ENCODE measurements at regions not wholly inside any gene's neighbourhood (a gene's known extent, or its start where the extent isn't known, plus 50 kb on each side); places are given as distances from the start of the nearest gene placed in this dataset.

- no peak for TF ChIP-seq CTCF (IDR thresholded peaks at IDR 0.05; ENCODE audit: unreplicated experiment in 3 of 3)
- no peaks in the 10 kb centered on the region for H3K36me3 Mint-ChIP-seq (ENCODE audit: low read depth)
- H3K27ac Mint-ChIP-seq = no peak overlapping the region
- H3K27me3 Mint-ChIP-seq (ENCODE audit: low read depth) = no peaks in the 10 kb centered on the region
- H3K9me3 Mint-ChIP-seq = no peaks in the 10 kb centered on the region
- H3K4me1 Mint-ChIP-seq = no peaks in the 10 kb centered on the region
- no peak overlapping the region for H3K4me3 Mint-ChIP-seq
These were observed 918.6 kb downstream of the KCNMA1 start for GRCh38 chr10:76719006-76719405.

DNA sequence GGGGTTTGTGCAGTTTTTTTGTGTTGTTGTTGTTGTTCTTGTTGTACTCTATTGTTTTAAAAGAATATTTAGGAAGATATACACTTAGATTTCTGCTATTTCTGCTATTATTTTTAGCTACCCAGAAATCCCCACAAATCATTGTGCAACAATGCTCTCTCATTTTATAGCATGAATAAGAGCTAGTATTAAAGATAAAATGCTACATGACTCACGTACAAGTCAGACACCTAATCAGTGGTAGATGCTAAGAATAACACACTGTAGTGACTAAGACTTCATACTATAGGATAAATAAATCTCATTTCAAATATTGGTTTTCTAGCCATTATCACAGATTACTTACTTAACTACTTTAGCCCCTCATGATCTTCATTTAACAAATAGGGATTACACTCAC lies 920.5 kb downstream of the KCNMA1 start:
- no peaks in the 10 kb centered on the region for H3K4me1 Mint-ChIP-seq
- TF ChIP-seq CTCF (IDR thresholded peaks at IDR 0.05; ENCODE audit: unreplicated experiment in 3 of 3) = no peak
- H3K9me3 Mint-ChIP-seq = peaks cover 5% of the 10 kb centered on the region
- no peak overlapping the region for H3K4me3 Mint-ChIP-seq
- peaks cover 2% of the 10 kb centered on the region for H3K27me3 Mint-ChIP-seq (ENCODE audit: low read depth)
- H3K27ac Mint-ChIP-seq = no peak overlapping the region
- H3K36me3 Mint-ChIP-seq (ENCODE audit: low read depth) = no peaks in the 10 kb centered on the region

- TF ChIP-seq CTCF (IDR thresholded peaks at IDR 0.05; ENCODE audit: unreplicated experiment in 3 of 3) = no peak
- peaks cover 31% of the 10 kb centered on the region for H3K9me3 Mint-ChIP-seq
- H3K36me3 Mint-ChIP-seq (ENCODE audit: low read depth) = no peaks in the 10 kb centered on the region
- H3K4me1 Mint-ChIP-seq = no peaks in the 10 kb centered on the region
- H3K4me3 Mint-ChIP-seq = no peak overlapping the region
- peaks cover 6% of the 10 kb centered on the region for H3K27me3 Mint-ChIP-seq (ENCODE audit: low read depth)
- H3K27ac Mint-ChIP-seq = no peak overlapping the region
These were observed 926.2 kb downstream of the KCNMA1 start for GRCh38 chr10:76711222-76711997.

- peaks cover 10% of the 10 kb centered on the region for H3K9me3 Mint-ChIP-seq
- H3K4me3 Mint-ChIP-seq = no peak overlapping the region
- H3K27me3 Mint-ChIP-seq (ENCODE audit: low read depth) = no peaks in the 10 kb centered on the region
- H3K27ac Mint-ChIP-seq = no peak overlapping the region
- no peaks in the 10 kb centered on the region for H3K36me3 Mint-ChIP-seq (ENCODE audit: low read depth)
- no peaks in the 10 kb centered on the region for H3K4me1 Mint-ChIP-seq
- no peak for TF ChIP-seq CTCF (IDR thresholded peaks at IDR 0.05; ENCODE audit: unreplicated experiment in 3 of 3)
These were observed 937.4 kb downstream of the KCNMA1 start for GRCh38 chr10:76700241-76700640.

DNA sequence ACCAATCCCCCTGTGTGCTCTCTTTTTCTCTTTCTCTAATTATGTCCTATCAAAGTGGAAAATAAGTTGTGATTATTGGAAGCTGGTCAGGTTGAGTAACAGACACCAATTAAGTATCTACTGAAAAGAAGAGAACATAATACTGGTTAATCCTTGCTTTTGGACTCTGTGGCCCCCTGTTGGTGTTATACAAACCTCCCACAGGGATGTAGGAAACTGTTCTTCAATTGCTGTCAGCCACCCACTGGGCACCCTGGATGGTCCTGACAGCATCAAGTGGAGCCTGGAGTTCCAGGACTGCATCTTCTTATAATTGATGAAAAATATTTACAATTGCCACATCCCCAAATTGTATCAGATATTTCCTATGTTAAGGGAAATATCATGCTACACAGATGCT lies 939.7 kb downstream of the KCNMA1 start:
- TF ChIP-seq CTCF (IDR thresholded peaks at IDR 0.05; ENCODE audit: unreplicated experiment in 3 of 3) = no peak
- Mint-ChIP-seq H3K4me1 (no peaks in the 10 kb centered on the region), H3K4me3 (no peak overlapping the region), H3K27me3 (ENCODE audit: low read depth) (no peaks in the 10 kb centered on the region), H3K27ac (no peak overlapping the region), H3K9me3 (peaks cover 13% of the 10 kb centered on the region), H3K36me3 (ENCODE audit: low read depth) (no peaks in the 10 kb centered on the region)

GRCh38 chr10:76695069-76695468 lies 942.5 kb downstream of the KCNMA1 start:
- Mint-ChIP-seq H3K4me1 (no peaks in the 10 kb centered on the region), H3K27me3 (ENCODE audit: low read depth) (no peaks in the 10 kb centered on the region)

More at GRCh38 chr10:76695069-76695468, 942.5 kb downstream of the KCNMA1 start:
- Mint-ChIP-seq H3K27ac (no peak overlapping the region), H3K36me3 (ENCODE audit: low read depth) (peaks cover 5% of the 10 kb centered on the region), H3K4me3 (no peak overlapping the region), H3K9me3 (peaks cover 22% of the 10 kb centered on the region)
- TF ChIP-seq CTCF (IDR thresholded peaks at IDR 0.05; ENCODE audit: unreplicated experiment in 3 of 3) = no peak

All from nephron (organoid).